Urothelium cell line (cell line): ENCODE measurements at regions not wholly inside any gene's neighbourhood (a gene's known extent, or its start where the extent isn't known, plus 50 kb on each side); places are given as distances from the start of the nearest gene placed in this dataset.
A peak's percentile ranks its signal among the peaks of the same experiment; 100 is the strongest.

ENCODE experiments used
- DNase-seq: peaks from one replicate; pipeline ENCODE4 v3.0.0; 2011; ENCODE audit warnings: low spot score, mixed read lengths
- FAIRE-seq: peaks from 2 replicates; lab custom pipeline; 2011; peaks lifted over from hg19 to GRCh38; lab: Jason Lieb, UNC

GRCh38 chr11:115579181-115579825, 75.1 kb upstream of the CADM1 start:
- DNase-seq = peak; percentile 40
- FAIRE-seq = peak; percentile 69

GRCh38 chr11:115578275-115578674, 74.1 kb upstream of the CADM1 start:
- DNase-seq = peak; percentile 25
- no peak for FAIRE-seq

- FAIRE-seq (no peak), DNase-seq (no peak)
Measured at GRCh38 chr11:115577701-115578100, 73.5 kb upstream of the CADM1 start.

GRCh38 chr11:115576606-115577380, 72.6 kb upstream of the CADM1 start:
- DNase-seq = peak; percentile 50
- no peak for FAIRE-seq

GRCh38 chr11:115572551-115572950, 68.3 kb upstream of the CADM1 start:
- DNase-seq (no peak), FAIRE-seq (no peak)

GRCh38 chr11:115566180-115566764, 62.1 kb upstream of the CADM1 start:
- FAIRE-seq (peak; percentile 87), DNase-seq (no peak)

- DNase-seq (no peak), FAIRE-seq (no peak)
Measured at GRCh38 chr11:115564851-115565250, 60.6 kb upstream of the CADM1 start.

GRCh38 chr11:115561116-115561515, 56.9 kb upstream of the CADM1 start:
- no peak for DNase-seq
- FAIRE-seq = no peak

- FAIRE-seq = no peak
Measured at GRCh38 chr11:115558635-115559034, 54.4 kb upstream of the CADM1 start.

GRCh38 chr11:115557681-115558080, 53.5 kb upstream of the CADM1 start:
- DNase-seq = no peak
- FAIRE-seq = no peak

More at GRCh38 chr11:115558635-115559034, 54.4 kb upstream of the CADM1 start:
- DNase-seq = no peak

GRCh38 chr11:115556984-115557383, 52.8 kb upstream of the CADM1 start:
- no peak for FAIRE-seq
- DNase-seq = no peak

- peak; percentile 56 for FAIRE-seq
- no peak for DNase-seq
Measured at GRCh38 chr11:115555336-115556090, 51.3 kb upstream of the CADM1 start.
